H1 (cell line): ENCODE measurements at regions not wholly inside any gene's neighbourhood (a gene's known extent, or its start where the extent isn't known, plus 50 kb on each side); places are given as distances from the start of the nearest gene placed in this dataset.

Experiments
- CTCF ChIA-PET: fragments of 300-600 bp; sonication (Branson Sonifier 250); formaldehyde crosslinking; loops from one replicate; lab custom pipeline; 2021; ENCODE audit not compliant: partially characterized antibody; lab: Charles Lee
- POLR2A ChIA-PET: fragments of 300-600 bp; sonication (Branson Sonifier 250); formaldehyde crosslinking; loops from one replicate; lab custom pipeline; 2021; ENCODE audit warnings: inconsistent platforms; ENCODE audit not compliant: partially characterized antibody; lab: Charles Lee
- DNase-seq, 2 experiments: peaks; one replicate each; pipeline versions ENCODE4 v3.0.0 to v3.0.0-alpha.2; 2010 to 2022; ENCODE audit warnings: low spot score in 2 of 2, low read depth in 1 of 2, mixed read lengths in 1 of 2
- FAIRE-seq: peaks from 2 replicates; lab custom pipeline; 2011; peaks lifted over from hg19 to GRCh38; lab: Jason Lieb, UNC
- H2AFZ ChIP-seq: 2 replicates; pipeline ENCODE4 v1.8.1; 2012; ENCODE audit warnings: low read length, inconsistent platforms
- H2AK5ac ChIP-seq: 2 replicates; pipeline ENCODE4 v1.6.1; 2013; ENCODE audit warnings: low read depth, low read length
- H2BK120ac ChIP-seq: replicated peaks from 2 replicates; pipeline ENCODE3; 2013; ENCODE audit warnings: low read depth, low read length, inconsistent platforms
- H2BK12ac ChIP-seq: 2 replicates; pipeline ENCODE4 v1.6.1; 2013; ENCODE audit warnings: low read depth, low read length
- H2BK15ac ChIP-seq: 2 replicates; pipeline ENCODE4 v1.6.1; 2013; ENCODE audit warnings: low read length
- H2BK20ac ChIP-seq: 2 replicates; pipeline ENCODE4 v1.6.1; 2013; ENCODE audit warnings: low read length
- H2BK5ac ChIP-seq: 2 replicates; pipeline ENCODE4 v1.6.1; 2013; ENCODE audit warnings: low read depth, low read length
- H3K14ac ChIP-seq: 2 replicates; pipeline ENCODE4 v1.6.1; 2013; ENCODE audit warnings: inconsistent platforms; ENCODE audit not compliant: insufficient read length
- H3K18ac ChIP-seq: 2 replicates; pipeline ENCODE4 v1.6.1; 2013; ENCODE audit warnings: low read length; ENCODE audit errors: extremely low read depth
- H3K23ac ChIP-seq: 2 replicates; pipeline ENCODE4 v1.6.1; 2013; ENCODE audit warnings: inconsistent platforms; ENCODE audit not compliant: insufficient read length
- H3K23me2 ChIP-seq: 2 replicates; pipeline ENCODE4 v1.6.1; 2013; ENCODE audit warnings: low read depth, low read length
- H3K27ac ChIP-seq: 2 replicates; pipeline ENCODE4 v1.6.1; 2011; ENCODE audit warnings: low read depth, low read length, inconsistent platforms
- H3K27me3 ChIP-seq, 4 experiments: replicated peaks in 1 of 4; 1 replicate in 1 of 4; 2 replicates in 3 of 4; pipeline versions ENCODE4 v1.6.1 to v1.8.1; 2011 to 2013; ENCODE audit warnings: low read length in 3 of 4, mild to moderate bottlenecking in 3 of 4, inconsistent platforms in 2 of 4, mixed read lengths in 2 of 4, moderate library complexity in 1 of 4; ENCODE audit not compliant: control insufficient read depth in 3 of 4, insufficient read depth in 3 of 4; ENCODE audit errors: extremely low read depth in 1 of 4
- H3K36me3 ChIP-seq, 4 experiments: 2 replicates each; pipeline versions ENCODE4 v1.6.1 to v1.8.1; 2011 to 2013; ENCODE audit warnings: mild to moderate bottlenecking in 4 of 4, low read length in 3 of 4, moderate library complexity in 2 of 4, control low read depth in 1 of 4, inconsistent platforms in 1 of 4; ENCODE audit not compliant: insufficient read depth in 4 of 4, control insufficient read depth in 2 of 4
- H3K4ac ChIP-seq: replicated peaks from 2 replicates; pipeline ENCODE3; 2013; ENCODE audit warnings: low read length, low read depth, mixed read lengths, inconsistent platforms; ENCODE audit not compliant: insufficient read length
- H3K4me1 ChIP-seq, 4 experiments: replicated peaks in 1 of 4; 1 replicate in 1 of 4; 2 replicates in 3 of 4; pipeline versions ENCODE4 v1.6.1 to v1.8.1; 2011 to 2013; ENCODE audit warnings: low read length in 3 of 4, inconsistent platforms in 2 of 4, mixed read lengths in 1 of 4; ENCODE audit not compliant: insufficient read depth in 4 of 4, control insufficient read depth in 3 of 4
- H3K4me2 ChIP-seq, 2 experiments: 2 replicates each; pipeline versions ENCODE4 v1.6.1 to v1.8.1; 2011 to 2013; ENCODE audit warnings: low read depth in 2 of 2, low read length in 2 of 2, control low read depth in 1 of 2, inconsistent platforms in 1 of 2, mild to moderate bottlenecking in 1 of 2; ENCODE audit not compliant: insufficient read depth in 1 of 2
- H3K4me3 ChIP-seq, 4 experiments: fragments of 200-600, 300-600 bp in 1 of 4; sonication (generic), shearing (Covaris generic), sonication (Bioruptor Twin) in 1 of 4; 2 replicates each; pipeline versions ENCODE4 v1.5.1 to v1.8.1; 2011 to 2016; ENCODE audit warnings: low read length in 4 of 4, low read depth in 3 of 4, control low read depth in 2 of 4, inconsistent platforms in 2 of 4, mild to moderate bottlenecking in 2 of 4, mixed read lengths in 1 of 4, moderate library complexity in 1 of 4; ENCODE audit not compliant: insufficient read depth in 2 of 4; ENCODE audit errors: extremely low read depth in 1 of 4
- H3K56ac ChIP-seq: replicated peaks from 2 replicates; pipeline ENCODE3; 2013; ENCODE audit warnings: low read depth, mild to moderate bottlenecking, mixed read lengths, low read length, inconsistent platforms; ENCODE audit not compliant: insufficient read length
- H3K79me1 ChIP-seq: 2 replicates; pipeline ENCODE4 v1.6.1; 2013; ENCODE audit warnings: low read depth, low read length, control low read depth
- H3K79me2 ChIP-seq, 2 experiments: 2 replicates each; pipeline versions ENCODE4 v1.6.1 to v1.8.1; 2012 to 2013; ENCODE audit warnings: low read length in 2 of 2, mild to moderate bottlenecking in 2 of 2, inconsistent platforms in 1 of 2; ENCODE audit not compliant: insufficient read depth in 2 of 2, control insufficient read depth in 1 of 2
- H3K9ac ChIP-seq, 4 experiments: replicated peaks in 1 of 4; 1 replicate in 1 of 4; 2 replicates in 3 of 4; pipeline versions ENCODE4 v1.6.1 to v1.8.1; 2011 to 2013; ENCODE audit warnings: low read depth in 3 of 4, low read length in 3 of 4, control low read depth in 2 of 4, mild to moderate bottlenecking in 2 of 4, moderate library complexity in 2 of 4, inconsistent platforms in 1 of 4; ENCODE audit errors: extremely low read depth in 1 of 4
- H3K9me3 ChIP-seq, 2 experiments: 2 replicates each; pipeline versions ENCODE4 v1.6.1 to v1.8.1; 2012 to 2013; ENCODE audit warnings: mild to moderate bottlenecking in 2 of 2, moderate library complexity in 2 of 2, control low read depth in 1 of 2, inconsistent platforms in 1 of 2, low read depth in 1 of 2, low read length in 1 of 2, mixed read lengths in 1 of 2; ENCODE audit not compliant: insufficient read depth in 2 of 2
- H4K20me1 ChIP-seq, 2 experiments: replicated peaks in 1 of 2; 2 replicates each; pipeline versions ENCODE3 to v1.8.1; 2011 to 2013; ENCODE audit warnings: inconsistent platforms in 2 of 2, low read length in 2 of 2, mild to moderate bottlenecking in 1 of 2; ENCODE audit not compliant: insufficient read depth in 2 of 2, control insufficient read depth in 1 of 2
- H4K5ac ChIP-seq: 2 replicates; pipeline ENCODE4 v1.6.1; 2013; ENCODE audit warnings: low read length, low read depth, mixed read lengths, inconsistent platforms; ENCODE audit not compliant: insufficient read length
- H4K8ac ChIP-seq: 2 replicates; pipeline ENCODE4 v1.8.0; 2013; ENCODE audit warnings: mild to moderate bottlenecking, moderate library complexity, low read length, inconsistent platforms; ENCODE audit not compliant: insufficient read depth; ENCODE audit errors: extremely low read depth
- H4K91ac ChIP-seq: replicated peaks from 2 replicates; pipeline ENCODE3; 2013; ENCODE audit warnings: low read length, mixed read lengths, inconsistent platforms; ENCODE audit not compliant: insufficient read length
- CBX8 ChIP-seq: fragments of 300-800, 300-1000 bp; sonication (generic); IDR thresholded peaks from 2 replicates; pipeline ENCODE4 v1.7.1; 2016; ENCODE audit warnings: low read depth, low read length, borderline replicate concordance
- EP300 ChIP-seq, 2 experiments: IDR thresholded peaks; 1 replicate in 1 of 2; 2 replicates in 1 of 2; pipeline ENCODE4 v1.6.1; 2011 to 2012; ENCODE audit warnings: low read depth in 2 of 2, low read length in 2 of 2, mild to moderate bottlenecking in 2 of 2, borderline replicate concordance in 1 of 2, inconsistent platforms in 1 of 2, moderate library complexity in 1 of 2
- MAFK ChIP-seq: IDR thresholded peaks from 2 replicates; pipeline ENCODE4 v1.6.1; 2012; ENCODE audit warnings: low read depth, mild to moderate bottlenecking, improper control_type of control experiment, low read length
- NANOG ChIP-seq: IDR thresholded peaks from 2 replicates; pipeline ENCODE4 v1.6.1; 2011; ENCODE audit warnings: low read length, low read depth, mild to moderate bottlenecking, inconsistent platforms; ENCODE audit not compliant: insufficient read depth, poor library complexity, severe bottlenecking
- POLR2AphosphoS5 ChIP-seq: IDR thresholded peaks from 2 replicates; pipeline ENCODE4 v1.6.1; 2011; ENCODE audit warnings: low read depth, low read length
- POU5F1 ChIP-seq: IDR thresholded peaks from 2 replicates; pipeline ENCODE4 v1.6.1; 2011; ENCODE audit warnings: low read depth, mild to moderate bottlenecking, low read length, moderate library complexity
- SUZ12 ChIP-seq: fragments of 200-600 bp; sonication (generic); IDR thresholded peaks from 2 replicates; pipeline ENCODE4 v1.6.1; 2012; ENCODE audit warnings: mild to moderate bottlenecking, inconsistent platforms, low read length, moderate library complexity, mixed read lengths
- TEAD4 ChIP-seq: IDR thresholded peaks from 2 replicates; pipeline ENCODE4 v1.6.1; 2012; ENCODE audit warnings: low read depth, low read length, inconsistent platforms, mixed read lengths
- WGBS, 2 experiments: shearing (Covaris generic) in 1 of 2; methylation state at CpG; one replicate each; pipeline versions ENCODE4 v1.1.6 to v1.1.7; 2013 to 2015; ENCODE audit warnings: low lambda C conversion rate in 2 of 2, mixed read lengths in 2 of 2, inconsistent platforms in 1 of 2, low coverage in 1 of 2, missing lambda C conversion rate in 1 of 2; ENCODE audit not compliant: insufficient replicate concordance in 2 of 2, insufficient coverage in 1 of 2, insufficient read length in 1 of 2; ENCODE audit errors: extremely low coverage in 1 of 2, missing lambda C conversion rate in 1 of 2; 5-methylcytosine and 5-hydroxymethylcytosine counted together

DNA sequence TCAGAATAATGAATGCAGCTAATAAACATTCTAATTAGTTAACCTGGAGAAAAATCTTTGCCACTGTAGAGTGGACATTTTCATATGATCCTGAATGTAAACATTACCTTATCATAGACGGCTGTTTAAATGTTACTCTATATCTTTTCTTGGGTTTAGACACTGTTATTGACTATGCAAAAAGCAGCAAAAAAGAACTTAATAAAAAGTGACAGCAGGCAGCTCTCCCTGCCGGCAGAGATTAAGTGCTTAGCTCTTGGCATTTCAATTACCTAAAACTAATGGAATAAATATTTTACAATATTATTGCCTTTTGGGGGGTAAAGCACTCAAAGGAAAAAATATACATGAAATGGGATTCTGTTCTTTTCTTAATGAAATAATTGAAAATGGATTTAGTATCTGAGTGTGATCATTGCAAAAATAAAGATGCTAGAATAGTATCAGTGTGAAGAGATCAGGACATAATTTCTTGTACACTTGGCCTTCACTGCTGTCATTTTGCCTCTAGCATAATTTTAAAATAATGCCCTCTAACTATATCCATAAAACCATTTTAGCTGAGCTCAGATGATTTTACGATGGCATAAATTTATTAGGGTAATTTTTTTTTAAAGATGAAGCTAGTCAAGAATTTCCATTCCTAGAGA is 203.4 kb upstream of the DPP10 start:
- no peak overlapping the region for H2BK120ac ChIP-seq
- H3K4me2 ChIP-seq = no peak overlapping the region
- no peak overlapping the region for H3K27ac ChIP-seq
- H3K4me3 ChIP-seq = no peak overlapping the region
- no peaks in the 10 kb centered on the region for H3K4me1 ChIP-seq
- H4K91ac ChIP-seq = no peak overlapping the region
- no peak overlapping the region for H2BK5ac ChIP-seq
- no peak overlapping the region for H2AFZ ChIP-seq
- H4K8ac ChIP-seq = no peak overlapping the region
- ChIA-PET POLR2A (no interaction called here), CTCF (interaction anchor here (1.0 to 1.8 kb wide), 2 partner anchors 17 to 259 kb away, joined by 4 read pairs; no protein-coding TSS in a partner anchor)
- no peak overlapping the region for H3K4ac ChIP-seq
- H4K5ac ChIP-seq = no peak overlapping the region
- no peaks in the 10 kb centered on the region for H3K23me2 ChIP-seq
- no peaks in the 10 kb centered on the region for H3K79me1 ChIP-seq
- no peaks in the 10 kb centered on the region for H3K36me3 ChIP-seq
- H3K14ac ChIP-seq = no peak overlapping the region
- no peak overlapping the region for H3K9ac ChIP-seq
- H2BK15ac ChIP-seq = no peak overlapping the region
- no peak overlapping the region for H3K18ac ChIP-seq
- no peak overlapping the region for H3K56ac ChIP-seq
- no peak for TF ChIP-seq CBX8
- no peak for TF ChIP-seq NANOG
- TF ChIP-seq TEAD4 = no peak
- TF ChIP-seq EP300 (IDR thresholded peaks at IDR 0.05; ENCODE audit: borderline replicate concordance in 1 of 2, low read depth in 2 of 2, low read length in 2 of 2) = no peak
- no peak for TF ChIP-seq MAFK
- TF ChIP-seq POLR2AphosphoS5 = no peak
- no peak for TF ChIP-seq POU5F1
- no peak for TF ChIP-seq SUZ12
- 96% methylated on average over 3 of the region's 3 CpGs; no CpG with 5 or more reads in 1 of the 2 experiments for WGBS, 2 experiments
- FAIRE-seq (no peak), DNase-seq (no peak)
- H2BK12ac ChIP-seq = no peak overlapping the region
- no peak overlapping the region for H3K23ac ChIP-seq
- no peaks in the 10 kb centered on the region for H3K9me3 ChIP-seq
- no peak overlapping the region for H2BK20ac ChIP-seq
- no peaks in the 10 kb centered on the region for H3K79me2 ChIP-seq
- no peaks in the 10 kb centered on the region for H4K20me1 ChIP-seq
- no peak overlapping the region for H2AK5ac ChIP-seq
- H3K27me3 ChIP-seq = peaks cover 0 to 1% (median 0%) of the 10 kb centered on the region in 4 experiments; a peak in 1 of 7 replicates
